Pons (tissue), 1 donor: ENCODE measurements at regions not wholly inside any gene's neighbourhood (a gene's known extent, or its start where the extent isn't known, plus 50 kb on each side); places are given as distances from the start of the nearest gene placed in this dataset.
"Not testable (repeated sequence)": the region's sequence is repeated elsewhere in the genome, so short reads cannot be mapped to it uniquely, and the experiment has no call there.

Experiments used
- DNase-seq: peaks from one replicate; pipeline ENCODE4 v3.0.0-alpha.2; 2016; ENCODE audit warnings: low spot score

DNA sequence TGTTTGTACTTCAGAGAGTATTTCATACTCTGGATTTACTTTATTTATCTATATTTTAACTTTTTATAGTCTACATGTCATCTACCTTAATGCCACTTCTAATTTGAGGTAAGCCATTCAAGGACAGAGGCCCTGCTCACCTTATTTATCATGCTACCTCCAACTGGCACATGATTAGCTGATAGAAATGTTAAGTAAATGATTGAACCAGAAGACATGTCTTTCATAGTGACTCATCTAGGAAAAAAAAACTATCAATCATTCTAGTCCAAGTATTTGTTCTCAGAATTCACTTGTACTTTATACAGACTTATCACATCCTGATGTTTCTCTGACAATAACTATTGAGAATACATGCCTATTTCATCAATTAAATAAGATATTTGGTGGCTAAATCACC is 856.3 kb downstream of the XPNPEP1 start:
- no peak for DNase-seq

DNA sequence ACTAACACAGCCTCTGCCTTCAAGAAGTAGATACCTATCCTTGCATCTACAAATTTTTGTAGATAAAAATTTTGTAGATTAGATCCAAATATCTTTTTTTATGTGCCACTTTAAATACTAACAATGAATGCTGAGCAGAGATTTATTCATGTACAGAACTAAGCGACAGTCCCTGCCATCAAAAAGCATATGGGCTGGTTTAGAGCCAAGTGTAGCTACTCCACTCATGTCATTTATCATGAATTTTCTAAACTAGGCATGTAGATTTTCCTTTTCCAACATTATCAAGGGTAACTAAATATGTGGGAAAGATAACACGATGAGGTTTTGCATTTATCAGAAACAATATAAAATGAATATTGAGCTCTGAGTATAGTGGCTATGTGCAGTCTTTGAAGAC is 857.5 kb downstream of the XPNPEP1 start:
- no peak for DNase-seq

DNA sequence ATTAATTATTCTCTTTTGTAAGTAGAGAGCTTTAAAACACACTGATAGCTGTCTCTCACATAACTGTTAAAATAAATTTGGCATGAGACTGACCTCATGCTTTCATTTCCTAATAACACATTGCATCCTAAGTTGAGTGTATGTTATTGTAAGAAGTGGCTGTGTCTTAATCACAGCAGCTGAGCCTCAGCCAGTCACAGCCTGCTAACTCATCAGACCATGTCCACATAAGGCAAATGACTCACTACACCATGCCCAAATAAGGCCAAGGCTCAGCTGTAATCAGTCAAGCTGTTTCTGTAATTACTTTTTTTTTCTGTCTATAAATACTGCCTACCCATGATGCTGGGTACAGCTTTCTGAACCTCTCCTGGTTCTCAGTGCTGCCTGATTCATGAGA is 860.9 kb downstream of the XPNPEP1 start:
- DNase-seq, result no peak

DNA sequence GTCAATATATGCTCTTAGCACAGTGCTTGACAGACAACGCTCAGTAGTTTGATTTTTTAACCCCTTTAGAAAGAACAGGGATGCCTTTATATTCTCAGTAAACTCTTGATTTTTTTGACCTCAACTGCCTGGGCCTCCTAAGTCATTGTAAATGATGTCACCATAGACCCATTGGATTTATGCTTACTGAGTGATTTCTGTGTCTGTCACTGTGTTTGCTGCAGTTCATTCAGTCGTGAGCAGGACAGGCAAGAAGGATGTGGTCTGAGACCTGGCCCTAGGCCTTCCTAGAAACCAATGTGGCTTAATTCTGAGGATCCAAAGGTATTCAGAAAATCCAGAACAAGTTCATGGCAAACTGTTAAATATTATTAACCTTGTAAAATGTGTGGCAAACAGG is 868.1 kb downstream of the XPNPEP1 start:
- no peak for DNase-seq

DNA sequence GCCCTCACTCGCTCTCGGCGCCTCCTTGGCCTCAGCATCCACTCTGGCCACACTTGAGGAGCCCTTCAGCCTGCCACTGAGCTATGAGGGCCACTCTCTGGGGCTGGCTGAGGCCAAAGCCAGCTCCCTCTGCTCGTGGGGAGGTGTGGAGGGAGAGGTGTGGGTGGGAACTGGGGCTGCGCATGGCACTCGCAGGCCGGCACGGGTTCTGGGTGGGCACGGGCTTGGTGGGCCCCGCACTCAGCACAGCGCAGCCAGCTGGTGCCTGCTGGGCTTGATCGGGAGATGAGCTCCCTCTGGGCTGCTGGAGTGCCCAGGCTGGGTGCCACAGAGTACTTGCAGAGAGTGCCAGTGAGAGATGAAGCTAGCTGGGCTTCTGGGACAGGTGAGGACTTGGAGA is 875.5 kb downstream of the XPNPEP1 start:
- DNase-seq, result no peak

DNA sequence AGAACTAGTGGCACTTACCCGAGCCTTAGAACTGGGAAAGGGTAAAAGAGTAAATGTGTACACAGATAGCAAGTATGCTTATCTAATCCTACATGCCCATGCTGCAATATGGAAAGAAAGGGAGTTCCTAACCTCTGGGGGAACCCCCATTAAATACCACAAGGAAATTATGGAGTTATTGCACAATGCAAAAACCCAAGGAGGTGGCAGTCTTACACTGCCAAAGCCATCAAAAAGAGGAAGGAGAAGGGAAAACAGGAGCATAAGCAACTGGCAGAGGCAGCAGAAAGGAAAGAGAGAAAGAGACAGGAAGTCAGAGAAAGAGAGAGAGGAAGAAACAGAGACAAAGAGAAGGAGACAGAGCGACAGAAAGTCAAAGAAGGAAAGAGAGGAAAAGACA is 876.9 kb downstream of the XPNPEP1 start:
- DNase-seq, result not testable (repeated sequence)

DNA sequence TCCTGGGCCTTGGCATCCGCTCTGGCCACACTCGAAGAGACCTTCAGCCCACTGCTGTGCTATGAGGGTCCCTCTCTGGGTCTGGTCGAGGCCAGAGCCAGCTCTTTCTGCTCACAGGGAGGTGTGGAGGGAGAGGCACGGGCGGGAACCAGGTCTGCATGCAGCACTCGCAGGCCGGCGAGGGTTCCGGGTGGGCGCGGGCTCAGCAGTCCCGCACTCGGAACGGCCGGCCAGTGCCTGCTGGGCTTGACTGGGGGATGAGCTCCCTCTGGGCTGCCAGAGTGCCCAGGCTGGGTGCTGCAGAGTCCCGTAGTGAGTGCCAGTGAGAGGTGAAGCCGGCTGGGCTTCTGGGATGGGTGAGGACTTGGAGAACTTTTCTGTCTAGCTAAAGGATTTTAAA is 882.7 kb downstream of the XPNPEP1 start:
- no peak for DNase-seq

DNA sequence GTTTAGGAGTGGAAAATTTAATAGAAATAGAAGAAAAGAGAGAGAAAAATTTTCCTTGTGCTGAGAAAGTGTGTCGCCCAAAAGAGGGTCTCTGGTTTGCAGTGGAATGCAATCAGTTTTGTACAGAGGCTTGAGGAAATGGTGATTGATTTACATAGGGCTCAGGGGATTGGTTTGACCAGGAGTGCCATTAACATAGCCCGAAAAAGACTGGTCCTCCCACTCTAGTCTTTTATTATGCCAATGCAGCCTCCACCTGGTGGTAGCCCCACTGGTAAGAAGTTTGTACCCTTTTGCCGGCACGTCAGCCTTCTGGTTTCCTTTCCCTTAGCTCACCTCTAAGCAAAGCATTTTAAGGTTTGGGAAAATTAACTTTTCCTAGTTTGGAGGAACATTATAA is 885.3 kb downstream of the XPNPEP1 start:
- DNase-seq, result no peak

DNA sequence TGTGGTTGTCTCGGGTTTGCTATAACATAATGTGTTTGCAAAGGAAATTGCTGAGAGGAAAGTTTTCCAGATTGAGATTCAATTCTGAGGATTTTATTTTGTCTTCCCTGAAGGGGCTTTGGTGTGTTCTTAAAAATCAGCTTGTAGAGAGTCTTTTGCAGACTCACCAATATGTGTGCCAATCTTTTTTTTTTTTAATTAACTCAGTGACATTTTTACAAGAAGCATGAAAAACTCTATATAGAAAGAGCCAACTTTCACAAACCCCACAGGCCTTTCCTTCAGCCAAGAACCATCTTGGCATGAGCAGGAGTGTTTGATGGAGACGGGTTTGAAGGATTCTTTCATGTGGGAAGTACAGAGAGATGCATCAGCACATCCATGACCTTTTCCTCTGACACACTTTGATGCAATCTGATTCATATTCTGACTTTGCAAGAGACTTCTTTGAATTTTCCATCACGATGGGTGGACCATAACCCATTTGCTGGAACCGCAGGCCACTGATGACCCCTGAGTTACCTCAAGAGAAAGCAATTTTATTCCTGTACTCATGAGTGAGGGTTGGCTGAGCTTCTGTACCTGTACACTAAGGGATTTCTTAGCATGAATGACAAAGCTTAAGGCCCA is 892.6 kb downstream of the XPNPEP1 start:
- DNase-seq, result no peak

DNA sequence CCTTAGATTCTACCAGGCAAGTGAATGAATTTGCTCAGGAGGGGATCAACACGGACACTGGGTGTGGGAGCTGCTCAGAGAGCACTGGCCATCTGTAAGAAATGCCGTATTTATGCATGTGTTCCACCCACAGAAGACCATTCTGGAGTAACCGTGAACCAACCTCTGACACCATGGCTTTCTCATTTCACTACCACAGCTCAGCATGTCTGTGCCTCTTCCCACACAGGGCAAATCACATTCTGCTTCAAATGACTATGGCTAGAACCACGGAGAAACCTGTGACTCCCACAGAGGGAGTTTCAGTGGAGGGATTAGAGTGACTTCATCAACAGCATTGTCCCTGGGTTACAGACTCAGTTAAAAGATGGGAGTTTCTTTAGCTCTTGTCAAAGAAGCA is 893.4 kb downstream of the XPNPEP1 start:
- DNase-seq, result no peak

DNA sequence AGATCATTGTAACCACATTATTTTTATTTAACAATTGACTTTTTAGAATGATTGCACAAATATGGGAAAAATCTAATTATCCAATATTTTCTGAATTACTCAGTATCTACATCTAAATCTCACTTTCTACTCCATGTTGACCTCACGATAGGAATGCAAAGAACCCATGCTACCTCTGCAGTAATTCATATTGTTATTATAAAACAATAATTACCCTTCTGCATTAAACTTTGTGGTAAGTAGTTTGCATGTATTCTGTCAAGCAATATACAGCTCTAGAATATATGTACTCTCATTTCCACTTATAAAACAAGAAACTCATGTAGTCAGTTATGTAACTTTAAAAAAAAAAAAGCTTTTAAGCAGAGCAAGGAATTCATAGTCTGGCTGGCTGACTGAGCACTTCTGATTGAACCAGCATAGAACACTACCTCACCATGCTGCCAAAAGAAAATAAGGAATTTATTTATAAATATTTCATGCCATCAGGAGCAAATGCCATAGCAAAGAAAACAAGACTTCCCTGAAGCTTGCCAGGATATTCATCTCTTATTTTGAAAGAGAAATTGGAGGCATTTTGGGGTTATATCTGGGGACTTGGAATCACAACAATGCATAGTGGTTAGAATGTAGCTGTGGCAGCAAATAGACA is 895.7 kb downstream of the XPNPEP1 start:
- peak; percentile 15 for DNase-seq

DNA sequence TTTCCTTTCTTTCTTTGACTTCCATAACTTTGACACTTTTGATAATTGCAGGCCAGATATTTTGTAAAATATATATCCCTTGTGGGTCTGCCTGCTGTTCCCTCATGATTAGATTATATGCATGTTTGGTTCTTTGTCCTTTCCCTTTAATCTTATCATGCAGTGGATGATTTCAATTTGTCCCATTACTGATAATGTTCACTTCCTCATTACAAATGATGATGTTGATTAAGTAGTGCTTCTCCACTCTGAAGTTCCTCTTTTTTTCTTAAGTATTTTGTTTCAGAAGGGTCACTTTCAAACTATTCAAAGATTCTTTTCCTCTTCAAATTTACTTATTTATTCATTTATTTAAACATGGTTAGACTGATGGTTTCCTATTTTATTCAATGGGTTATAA is 898.1 kb downstream of the XPNPEP1 start:
- DNase-seq, result no peak

DNA sequence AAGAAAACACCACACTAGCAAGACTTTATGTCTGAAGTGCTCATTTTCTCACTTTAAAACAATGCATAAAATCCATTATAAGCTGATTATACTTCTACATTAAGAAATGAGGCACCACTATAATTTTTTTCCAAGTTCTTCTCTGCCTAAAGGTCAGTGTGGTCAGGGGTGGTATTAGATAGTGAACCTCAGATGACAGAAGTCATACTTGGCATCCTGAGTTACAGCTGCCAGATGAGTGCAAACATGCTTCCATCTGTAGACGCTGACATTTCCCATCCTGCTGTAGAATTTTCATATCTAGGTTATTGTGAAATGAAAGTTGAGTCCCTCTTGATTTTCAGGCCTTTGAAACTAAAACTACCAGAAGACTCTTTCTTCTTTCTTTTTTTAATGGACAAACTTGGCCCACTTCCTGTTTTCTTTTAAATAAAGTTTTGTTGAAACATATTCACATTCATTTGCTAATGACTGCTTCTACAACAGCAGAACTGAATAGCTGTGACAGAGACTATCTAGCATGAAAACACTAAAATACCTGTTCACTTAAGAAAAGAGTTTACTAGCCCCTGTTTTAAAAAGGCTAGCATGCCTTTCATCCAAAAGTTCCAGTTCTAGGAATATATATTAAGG is 900.8 kb downstream of the XPNPEP1 start:
- no peak for DNase-seq

DNA sequence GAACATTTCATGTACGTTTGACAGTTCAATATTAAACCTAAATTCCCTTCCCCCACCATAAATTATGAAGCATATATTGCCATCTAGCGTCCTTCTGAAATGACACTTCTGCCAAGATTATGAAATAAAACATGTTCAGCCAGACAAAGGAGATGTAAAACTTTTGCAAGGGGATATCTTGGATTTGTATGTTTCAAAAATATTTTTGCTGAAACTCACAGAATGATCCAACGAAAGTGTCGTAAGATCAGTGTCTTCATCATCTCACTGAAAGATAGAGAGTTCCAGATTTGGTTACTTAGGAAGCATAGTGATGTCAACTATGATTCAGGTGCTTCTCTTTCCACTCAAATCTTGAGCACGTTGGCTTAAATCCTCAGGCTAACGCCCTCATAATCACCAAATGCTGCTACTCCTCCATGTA is 904.3 kb downstream of the XPNPEP1 start:
- DNase-seq, result no peak

DNA sequence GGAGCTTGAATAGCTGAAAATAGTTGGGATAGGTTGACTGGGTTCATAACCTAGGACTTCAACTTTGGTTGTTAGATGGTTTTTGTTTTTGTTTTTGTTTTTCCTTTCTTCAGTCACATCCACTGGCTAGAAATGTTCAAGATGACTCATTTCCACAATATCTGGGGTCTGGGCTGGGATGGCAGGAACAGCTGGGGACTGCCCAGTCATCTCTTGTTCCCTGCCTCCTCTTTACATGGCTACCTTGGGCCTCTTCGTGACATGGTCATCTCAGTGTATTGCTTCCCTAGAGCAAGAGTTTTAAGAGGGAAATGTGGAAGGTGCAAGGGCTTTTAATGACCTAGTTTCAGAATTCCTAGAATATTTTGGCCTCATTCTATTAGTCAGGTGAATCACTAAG is 915.8 kb downstream of the XPNPEP1 start:
- DNase-seq, result no peak

DNA sequence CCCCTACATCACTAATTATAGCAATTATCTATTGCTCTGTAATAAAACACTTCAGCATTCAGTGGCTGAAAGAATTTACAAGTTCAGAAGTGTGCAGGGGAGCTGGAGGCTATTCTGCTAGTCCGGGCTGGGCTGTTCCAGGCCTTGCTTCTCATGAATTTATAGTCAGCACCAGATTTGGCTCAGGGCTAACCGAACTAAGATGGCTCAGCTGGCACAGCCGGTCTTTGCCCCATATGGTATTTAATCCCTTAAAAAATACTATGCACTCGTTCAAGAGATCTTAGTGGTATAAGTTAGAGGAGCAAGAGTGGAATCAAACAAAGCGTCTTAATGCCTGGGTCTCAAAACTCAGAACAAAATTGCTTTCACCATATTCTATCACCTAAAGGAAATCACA is 932.9 kb downstream of the XPNPEP1 start:
- no peak for DNase-seq

DNA sequence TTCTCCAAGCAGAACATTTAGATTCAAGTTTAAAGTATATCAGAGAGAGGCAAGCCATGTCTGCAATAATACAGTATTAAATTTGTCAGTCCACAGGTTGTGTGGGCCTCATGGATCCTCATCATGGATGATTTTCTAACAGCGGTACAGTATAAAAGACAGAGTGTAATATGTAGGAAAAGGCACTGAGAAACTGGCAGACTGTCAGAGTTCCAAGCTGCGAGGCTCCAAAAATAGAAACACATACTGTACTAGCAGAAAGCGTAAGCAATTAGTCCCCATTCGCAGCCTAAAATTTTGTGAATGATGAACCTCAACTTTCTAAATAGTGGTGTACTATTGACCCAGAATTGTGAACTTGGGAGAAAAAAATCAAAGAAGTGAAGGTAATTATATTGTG is 933.3 kb downstream of the XPNPEP1 start:
- no peak for DNase-seq

DNA sequence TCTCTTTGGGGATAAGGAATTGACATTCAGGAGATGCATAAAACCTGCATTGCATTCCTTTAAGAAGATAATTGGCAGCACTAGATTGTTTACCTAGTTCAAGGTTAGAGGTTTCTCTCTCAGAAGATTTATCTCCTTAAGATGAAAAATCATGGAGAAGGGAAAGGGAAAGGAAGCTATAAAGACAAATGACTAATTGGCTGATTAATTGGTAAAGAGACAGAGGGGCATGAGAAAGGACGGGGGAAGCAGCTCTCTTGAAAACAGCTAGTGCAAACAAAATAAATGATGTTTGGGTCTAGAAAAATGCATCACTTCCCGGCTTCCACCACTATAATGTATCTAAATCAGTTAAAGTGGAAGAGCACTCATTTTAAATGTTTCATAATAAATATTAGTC is 941.2 kb downstream of the XPNPEP1 start:
- DNase-seq, result no peak

DNA sequence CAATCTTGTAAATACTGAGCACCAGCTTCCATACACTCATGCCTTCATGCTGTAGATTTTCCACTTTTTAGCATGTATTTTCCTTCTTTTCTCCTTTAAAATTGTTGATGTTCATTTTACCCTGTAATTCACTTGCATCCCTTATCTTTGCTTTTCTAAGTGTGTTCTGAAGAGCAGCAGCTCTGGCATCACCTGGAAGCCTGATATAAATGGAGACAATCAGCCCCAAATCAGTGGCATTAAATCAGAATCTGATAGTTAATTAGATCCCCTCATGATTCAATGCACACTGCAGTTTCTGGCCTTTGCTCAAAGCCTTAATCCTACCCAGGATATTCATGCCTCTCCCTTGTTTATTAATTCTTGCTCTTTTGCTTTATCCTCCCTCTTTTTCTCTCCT is 942.4 kb downstream of the XPNPEP1 start:
- no peak for DNase-seq

DNA sequence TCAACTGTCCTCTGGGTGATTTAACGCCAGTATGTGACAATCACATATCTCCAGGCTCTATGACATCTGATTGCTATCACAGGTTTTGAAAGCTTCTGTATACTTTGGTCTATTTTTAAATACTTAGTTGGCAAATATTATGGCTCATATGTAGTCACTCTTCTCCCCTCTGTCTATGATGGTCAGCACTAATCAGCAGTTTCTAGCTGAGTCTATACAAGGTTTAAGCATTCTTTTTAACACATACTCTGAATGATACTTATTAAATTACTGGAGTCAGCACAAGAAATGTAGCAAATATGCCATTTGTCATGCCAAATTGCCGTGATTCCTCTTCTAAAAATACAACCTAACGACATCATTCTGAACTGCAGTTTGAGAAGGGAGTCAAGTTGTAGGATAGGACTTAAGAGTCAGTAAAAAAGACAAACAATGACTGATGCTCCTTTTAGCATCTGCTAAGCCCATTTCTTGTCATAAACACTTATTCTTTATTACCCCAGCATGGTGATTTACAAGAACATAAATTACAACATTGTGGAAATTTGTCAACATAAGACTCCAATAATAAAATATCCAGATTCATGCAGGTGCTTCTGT is 947.8 kb downstream of the XPNPEP1 start:
- no peak for DNase-seq

DNA sequence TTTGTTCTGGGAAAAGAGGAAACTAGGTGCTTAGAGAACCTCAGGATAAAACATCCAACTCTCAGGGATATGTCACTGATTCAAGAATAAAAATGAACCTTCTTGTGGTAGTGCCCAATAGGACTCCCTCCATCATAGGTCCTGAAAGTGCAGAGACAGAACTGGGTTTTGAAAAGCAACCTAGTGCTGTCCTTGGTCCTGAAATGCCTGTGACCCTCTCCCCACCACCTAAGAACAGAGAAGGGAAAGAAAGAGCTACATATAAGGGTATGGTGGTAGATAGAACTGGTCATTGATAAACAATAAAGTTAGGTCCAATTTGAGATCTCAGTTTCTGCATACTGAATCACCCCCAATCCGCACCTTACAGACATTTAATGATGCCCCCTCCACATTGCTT is 953.3 kb downstream of the XPNPEP1 start:
- no peak for DNase-seq

DNA sequence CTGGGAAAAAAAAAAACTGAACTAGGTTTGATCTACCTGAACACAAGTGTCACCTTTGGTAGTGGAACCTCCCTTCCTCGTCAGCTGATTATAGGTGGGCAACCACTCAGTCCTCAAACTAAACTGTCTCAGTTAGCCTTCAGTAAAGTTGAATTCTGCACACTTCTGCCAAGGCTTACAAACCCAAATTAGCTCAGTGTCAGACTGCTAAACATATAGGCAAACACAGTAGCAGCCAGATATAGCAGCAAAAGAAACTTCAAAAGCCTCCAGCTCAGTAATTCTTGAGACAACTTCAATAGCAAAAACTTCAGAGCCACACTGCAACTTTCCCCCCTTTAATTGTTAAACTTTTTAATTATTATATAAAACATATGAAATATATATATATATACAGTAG is 956.9 kb downstream of the XPNPEP1 start:
- no peak for DNase-seq

DNA sequence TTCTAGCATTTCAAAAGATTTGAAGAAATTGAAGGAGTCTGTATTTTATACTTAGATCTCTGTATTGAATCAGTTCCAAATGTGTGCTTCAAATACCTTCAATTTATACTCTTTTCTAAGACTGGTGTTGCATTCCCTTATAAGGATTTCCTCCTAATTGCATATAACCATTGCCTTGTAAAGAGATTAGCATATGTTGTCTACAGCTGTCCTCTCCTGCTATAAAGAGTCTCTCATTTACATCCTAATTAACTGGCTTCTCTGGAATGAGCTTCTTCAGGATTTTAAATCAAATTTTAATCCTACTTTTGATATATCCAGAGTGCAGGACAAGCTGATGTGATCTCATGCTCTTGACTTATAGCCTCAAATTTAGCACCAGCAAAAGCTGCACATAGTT is 957.3 kb downstream of the XPNPEP1 start:
- DNase-seq, result no peak
